Muscle of arm (tissue), 1 donor: ENCODE measurements at regions not wholly inside any gene's neighbourhood (a gene's known extent, or its start where the extent isn't known, plus 50 kb on each side); places are given as distances from the start of the nearest gene placed in this dataset.
A peak's percentile ranks its signal among the peaks of the same experiment; 100 is the strongest.

Source experiments
- DNase-seq: peaks from one replicate; pipeline ENCODE4 v3.0.0-alpha.2; 2013

GRCh38 chr4:102440498-102440897 lies 60.7 kb upstream of the NFKB1 start:
- no peak for DNase-seq

DNA sequence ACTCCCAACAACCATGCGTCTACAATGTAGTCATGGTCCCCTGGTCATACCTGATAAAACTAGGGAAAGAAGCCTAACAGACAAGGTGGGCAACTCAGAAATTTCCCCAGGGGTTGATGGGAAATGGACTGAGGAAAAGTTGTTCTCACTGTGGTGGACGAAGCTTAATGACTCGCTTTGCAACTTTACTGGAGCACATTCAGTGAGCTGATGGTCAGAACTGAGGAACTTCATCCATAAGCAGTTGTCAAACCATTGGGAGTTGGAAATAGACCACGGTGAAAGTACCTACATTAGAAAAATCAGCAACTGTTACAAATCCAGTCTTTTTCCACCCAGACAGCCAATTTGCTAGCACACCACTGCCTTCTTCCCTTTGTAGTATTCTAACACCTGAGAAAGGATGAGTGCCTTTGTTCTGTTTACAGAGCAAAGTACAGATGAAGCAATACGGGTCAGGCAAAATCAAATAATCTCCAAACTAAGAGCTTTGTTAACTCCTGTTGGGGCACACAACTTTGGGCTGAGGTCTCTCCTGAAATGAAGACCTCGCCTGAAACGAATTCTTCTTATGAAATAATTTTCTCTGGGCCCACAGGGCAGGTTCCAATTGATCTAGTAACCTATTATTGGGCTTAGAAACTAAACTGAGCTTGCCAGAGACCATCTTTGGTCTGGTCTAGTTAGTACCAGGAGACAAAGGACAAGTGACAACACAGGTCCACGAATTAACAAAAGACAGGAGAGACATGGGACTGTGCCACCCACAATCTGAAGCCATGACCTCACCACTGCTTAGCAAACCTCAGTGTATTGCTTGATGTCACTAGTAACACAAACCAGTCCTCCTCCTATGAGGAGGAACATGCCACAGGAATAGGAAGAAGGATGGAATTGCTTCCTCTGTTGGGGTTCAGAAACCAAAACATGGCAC lies 58.9 kb upstream of the NFKB1 start:
- DNase-seq, result no peak

- no peak for DNase-seq
Observed at GRCh38 chr4:102444752-102445151, 56.4 kb upstream of the NFKB1 start.

DNA sequence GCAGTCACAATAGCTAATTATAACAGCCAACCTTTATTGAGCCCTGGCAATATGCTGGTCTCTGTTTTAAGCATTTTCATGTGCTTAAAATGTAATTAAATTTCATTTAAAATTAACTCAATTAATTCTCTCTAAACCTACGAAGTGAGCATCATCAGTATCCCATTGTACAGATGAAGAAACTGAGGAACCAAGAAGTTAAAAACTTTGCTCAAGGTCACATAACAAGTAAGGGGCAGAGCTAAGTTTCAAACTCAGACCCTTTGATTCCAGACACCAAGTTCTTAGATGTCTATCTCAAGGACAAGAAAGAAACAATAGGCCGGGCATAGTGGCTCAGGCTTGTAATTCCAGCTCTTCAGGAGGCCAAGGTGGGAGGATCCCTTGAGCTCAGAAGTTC lies 55.9 kb upstream of the NFKB1 start:
- DNase-seq, result no peak

DNA sequence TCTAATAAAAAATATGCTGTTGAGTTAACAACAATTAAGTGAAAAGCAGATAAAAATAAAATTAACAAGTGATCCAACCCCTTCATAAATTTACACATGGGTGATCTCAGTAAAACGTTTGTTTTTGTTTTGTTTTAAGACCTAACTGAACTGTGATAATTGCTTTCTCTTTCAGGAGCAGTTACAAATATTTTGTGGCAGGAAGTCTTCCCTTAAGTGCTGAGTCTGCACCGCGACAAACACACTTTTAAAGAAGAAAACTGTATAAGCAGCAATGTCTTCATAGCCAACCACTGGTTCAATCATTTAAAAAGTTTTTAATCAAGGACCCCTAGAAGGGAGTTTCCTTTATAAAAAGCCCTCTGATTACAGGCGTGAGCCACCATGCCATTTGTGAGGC lies 53.7 kb upstream of the NFKB1 start:
- no peak for DNase-seq

GRCh38 chr4:102449751-102450352 lies 51.3 kb upstream of the NFKB1 start:
- peak; percentile 46 for DNase-seq

DNA sequence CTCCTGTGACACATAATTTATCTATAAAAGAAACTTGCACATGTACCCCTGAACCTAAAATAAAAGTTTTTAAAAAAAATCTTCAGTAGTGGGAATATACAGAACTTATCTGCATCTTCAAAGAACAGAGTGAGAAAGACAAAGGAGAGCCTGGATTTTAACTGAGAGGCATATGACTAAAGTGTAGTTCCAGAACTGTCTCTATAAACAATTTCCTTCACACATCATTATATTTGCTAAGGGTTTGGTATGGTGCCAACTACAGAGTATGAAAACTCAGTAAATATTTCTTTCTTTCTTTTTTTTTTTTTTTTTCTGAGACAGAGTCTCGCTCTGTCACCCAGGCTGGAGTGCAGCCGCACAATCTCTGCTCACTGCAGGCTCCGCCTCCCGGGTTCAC lies 49.9 kb upstream of the NFKB1 start:
- DNase-seq, result no peak
